H1 (cell line): ENCODE measurements at regions not wholly inside any gene's neighbourhood (a gene's known extent, or its start where the extent isn't known, plus 50 kb on each side); places are given as distances from the start of the nearest gene placed in this dataset.

Experiments
- CHD1 ChIP-seq: IDR thresholded peaks from 2 replicates; pipeline ENCODE4 v1.6.1; 2012; ENCODE audit warnings: low read depth, low read length, improper control_type of control experiment
- CREB1 ChIP-seq: IDR thresholded peaks from 2 replicates; pipeline ENCODE4 v1.6.1; 2012; ENCODE audit warnings: inconsistent platforms
- EP300 ChIP-seq, 2 experiments: IDR thresholded peaks; 1 replicate in 1 of 2; 2 replicates in 1 of 2; pipeline ENCODE4 v1.6.1; 2011 to 2012; ENCODE audit warnings: low read depth in 2 of 2, low read length in 2 of 2, mild to moderate bottlenecking in 2 of 2, borderline replicate concordance in 1 of 2, inconsistent platforms in 1 of 2, moderate library complexity in 1 of 2
- EZH2 ChIP-seq: fragments of 200-600 bp; sonication (generic); IDR thresholded peaks from 2 replicates; pipeline ENCODE4 v1.7.1; 2012; ENCODE audit warnings: low read depth, mild to moderate bottlenecking, moderate library complexity, low read length, inconsistent platforms; ENCODE audit not compliant: severe bottlenecking
- JUN ChIP-seq: IDR thresholded peaks from 2 replicates; pipeline ENCODE4 v1.6.1; 2011; ENCODE audit warnings: low read depth, mild to moderate bottlenecking, improper control_type of control experiment, low read length
- POLR2A ChIP-seq, 2 experiments: IDR thresholded peaks; 1 replicate in 1 of 2; 2 replicates in 1 of 2; pipeline ENCODE4 v1.6.1; 2011; ENCODE audit warnings: low read depth in 2 of 2, low read length in 2 of 2, mild to moderate bottlenecking in 2 of 2; ENCODE audit errors: control extremely low read depth in 1 of 2
- RNF2 ChIP-seq: fragments of 200-900, 300-1000 bp; sonication (generic); IDR thresholded peaks from 2 replicates; pipeline ENCODE4 v1.7.1; 2016; ENCODE audit warnings: borderline replicate concordance, low read depth, mild to moderate bottlenecking, antibody characterized with exemption, low read length; ENCODE audit not compliant: poor library complexity, severe bottlenecking; ENCODE audit errors: missing control alignments
- YY1 ChIP-seq: IDR thresholded peaks from 2 replicates; pipeline ENCODE4 v1.6.1; 2011; ENCODE audit warnings: low read depth, mild to moderate bottlenecking, low read length
- TF ChIP-seq, protein P1 (sequence below), 3 experiments: IDR thresholded peaks; 1 replicate in 2 of 3; 2 replicates in 1 of 3; pipeline versions ENCODE4 v1.5.1 to v1.6.1; 2011; ENCODE audit warnings: low read length in 3 of 3, mild to moderate bottlenecking in 3 of 3, inconsistent platforms in 2 of 3, low read depth in 1 of 3, moderate library complexity in 1 of 3; ENCODE audit not compliant: insufficient read depth in 1 of 3; ENCODE audit errors: control extremely low read depth in 1 of 3

DNA sequence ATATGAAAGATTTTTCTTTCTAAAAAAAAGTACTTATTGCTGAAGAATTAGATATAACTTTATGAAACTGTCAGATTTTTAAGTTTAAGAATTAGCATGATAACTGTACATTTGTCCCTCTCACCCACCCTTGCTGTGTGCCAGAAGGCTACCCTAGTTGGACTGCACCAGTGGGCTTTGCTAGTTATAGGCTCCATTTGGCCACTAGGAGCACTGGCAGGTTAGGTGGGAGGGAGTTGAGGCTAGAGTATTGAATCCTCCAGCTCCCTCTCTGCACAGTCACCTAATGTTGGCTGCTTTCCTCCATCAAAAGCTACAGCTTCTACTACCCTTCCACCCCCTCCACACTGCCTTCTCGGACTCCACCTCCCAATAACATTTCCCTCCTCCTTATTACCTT is 84.2 kb downstream of the TASL start:
- TF ChIP-seq POLR2A (IDR thresholded peaks at IDR 0.05; ENCODE audit: control extremely low read depth in 1 of 2, low read depth in 2 of 2, low read length in 2 of 2) (no peak), CHD1 (no peak), RNF2 (no peak), YY1 (no peak), EP300 (IDR thresholded peaks at IDR 0.05; ENCODE audit: borderline replicate concordance in 1 of 2, low read depth in 2 of 2, low read length in 2 of 2) (no peak), JUN (no peak), EZH2 (no peak), CREB1 (no peak)
- TF ChIP-seq, protein P1, sequence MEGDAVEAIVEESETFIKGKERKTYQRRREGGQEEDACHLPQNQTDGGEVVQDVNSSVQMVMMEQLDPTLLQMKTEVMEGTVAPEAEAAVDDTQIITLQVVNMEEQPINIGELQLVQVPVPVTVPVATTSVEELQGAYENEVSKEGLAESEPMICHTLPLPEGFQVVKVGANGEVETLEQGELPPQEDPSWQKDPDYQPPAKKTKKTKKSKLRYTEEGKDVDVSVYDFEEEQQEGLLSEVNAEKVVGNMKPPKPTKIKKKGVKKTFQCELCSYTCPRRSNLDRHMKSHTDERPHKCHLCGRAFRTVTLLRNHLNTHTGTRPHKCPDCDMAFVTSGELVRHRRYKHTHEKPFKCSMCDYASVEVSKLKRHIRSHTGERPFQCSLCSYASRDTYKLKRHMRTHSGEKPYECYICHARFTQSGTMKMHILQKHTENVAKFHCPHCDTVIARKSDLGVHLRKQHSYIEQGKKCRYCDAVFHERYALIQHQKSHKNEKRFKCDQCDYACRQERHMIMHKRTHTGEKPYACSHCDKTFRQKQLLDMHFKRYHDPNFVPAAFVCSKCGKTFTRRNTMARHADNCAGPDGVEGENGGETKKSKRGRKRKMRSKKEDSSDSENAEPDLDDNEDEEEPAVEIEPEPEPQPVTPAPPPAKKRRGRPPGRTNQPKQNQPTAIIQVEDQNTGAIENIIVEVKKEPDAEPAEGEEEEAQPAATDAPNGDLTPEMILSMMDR (IDR thresholded peaks at IDR 0.05; ENCODE audit: control extremely low read depth in 1 of 3, insufficient read depth in 1 of 3, low read depth in 1 of 3, low read length in 3 of 3) = no peak
